ENCODE measurements at regions not wholly inside any gene's neighbourhood (a gene's known extent, or its start where the extent isn't known, plus 50 kb on each side); places are given as distances from the start of the nearest gene placed in this dataset.

DNA sequence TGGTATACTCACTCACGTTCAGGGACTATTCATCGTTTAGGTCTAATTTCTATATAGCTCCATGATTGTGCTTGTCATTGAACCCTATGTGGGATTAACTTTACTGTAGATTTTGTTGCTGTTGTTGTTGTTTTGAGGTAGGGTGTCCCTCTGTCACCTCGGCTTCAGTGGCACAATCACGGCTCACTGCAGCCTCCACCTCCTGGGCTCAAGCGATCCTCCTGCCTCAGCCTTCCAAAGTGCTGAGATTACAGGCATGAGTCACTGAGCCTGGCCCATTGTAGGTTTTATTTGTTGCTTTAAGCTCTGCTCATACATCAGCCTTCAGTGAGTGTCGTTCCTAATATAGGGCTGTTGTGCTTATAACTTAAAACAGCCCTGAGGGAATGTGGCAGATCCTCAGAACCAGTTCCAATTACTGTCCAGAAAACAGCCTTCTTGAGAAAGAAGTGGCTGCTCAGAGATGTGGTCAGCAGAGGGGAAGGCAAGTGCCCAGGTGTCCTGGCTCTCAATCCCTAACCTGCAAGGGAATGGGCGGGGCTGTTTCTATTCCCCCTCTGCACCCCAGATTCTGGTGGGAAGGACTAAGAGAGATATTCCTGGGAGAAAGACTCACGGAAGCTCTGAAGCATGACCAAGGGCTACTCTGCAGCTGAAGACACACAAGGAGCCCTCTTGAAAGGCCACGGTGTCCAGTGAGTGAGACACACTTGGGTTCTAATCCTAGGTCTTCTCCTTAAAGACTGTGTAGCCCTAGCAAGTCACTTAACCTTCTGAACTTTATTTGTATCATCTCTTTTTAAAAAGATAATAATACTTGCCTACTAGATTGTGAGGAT lies 79.6 kb upstream of the LCLAT1 start:
- FAIRE-seq (no peak), DNase-seq (ENCODE audit: insufficient read length, low spot score) (no peak)

DNA sequence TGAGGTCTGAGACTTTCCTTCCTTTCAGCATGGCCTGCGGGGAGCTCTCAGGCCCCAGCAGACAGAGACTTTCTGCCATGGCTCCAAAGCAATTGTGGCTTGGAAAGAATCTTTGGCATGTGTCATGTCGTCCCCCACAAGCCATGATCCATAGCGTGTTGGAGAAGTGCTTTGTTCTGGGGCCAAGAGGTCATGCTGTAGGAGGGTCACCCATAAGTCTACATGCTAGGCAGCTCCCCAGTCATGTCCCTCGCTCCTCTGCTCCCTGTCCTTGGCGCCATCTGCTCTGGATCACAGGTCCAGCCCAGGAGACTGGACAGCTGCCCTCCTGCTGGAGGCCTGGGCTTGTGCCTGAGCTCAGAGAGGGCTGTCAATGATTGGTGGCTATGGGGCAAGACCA lies 78.8 kb upstream of the LCLAT1 start:
- FAIRE-seq, result no peak

DNA sequence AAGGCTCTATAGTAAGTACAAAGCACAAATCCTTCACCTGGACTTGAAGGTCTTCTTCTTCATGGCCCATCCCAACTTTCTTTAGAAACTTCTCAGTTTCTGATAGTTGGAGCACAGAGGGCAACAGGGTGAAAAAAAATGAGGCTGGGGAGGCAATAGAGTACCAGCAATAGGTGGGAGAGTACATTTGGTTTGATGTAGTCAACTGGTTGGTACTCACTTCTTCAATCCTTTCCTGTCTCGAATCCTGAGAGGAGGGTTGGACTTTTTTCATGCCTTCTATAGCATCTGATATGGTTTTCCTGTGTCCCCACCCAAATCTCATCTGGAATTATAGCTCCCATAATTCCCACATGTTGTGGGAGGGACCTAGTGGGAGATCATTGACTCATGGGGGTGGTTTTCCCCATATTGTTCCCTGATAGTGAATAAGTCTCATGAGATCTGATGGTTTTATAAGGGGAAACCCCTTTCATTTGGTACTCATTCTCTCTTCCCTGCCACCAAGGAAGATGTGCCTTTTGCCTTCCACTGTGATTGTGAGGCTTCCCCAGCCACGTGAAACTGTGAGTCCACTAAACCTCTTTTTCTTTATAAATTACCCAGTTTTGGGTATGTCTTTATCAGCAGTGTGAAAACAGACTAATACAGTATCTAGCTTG lies 75.9 kb upstream of the LCLAT1 start:
- FAIRE-seq, result no peak
- no peak for DNase-seq (ENCODE audit: insufficient read length, low spot score)

More for the DNA sequence above, 78.8 kb upstream of the LCLAT1 start:
- no peak for DNase-seq (ENCODE audit: insufficient read length, low spot score)

DNA sequence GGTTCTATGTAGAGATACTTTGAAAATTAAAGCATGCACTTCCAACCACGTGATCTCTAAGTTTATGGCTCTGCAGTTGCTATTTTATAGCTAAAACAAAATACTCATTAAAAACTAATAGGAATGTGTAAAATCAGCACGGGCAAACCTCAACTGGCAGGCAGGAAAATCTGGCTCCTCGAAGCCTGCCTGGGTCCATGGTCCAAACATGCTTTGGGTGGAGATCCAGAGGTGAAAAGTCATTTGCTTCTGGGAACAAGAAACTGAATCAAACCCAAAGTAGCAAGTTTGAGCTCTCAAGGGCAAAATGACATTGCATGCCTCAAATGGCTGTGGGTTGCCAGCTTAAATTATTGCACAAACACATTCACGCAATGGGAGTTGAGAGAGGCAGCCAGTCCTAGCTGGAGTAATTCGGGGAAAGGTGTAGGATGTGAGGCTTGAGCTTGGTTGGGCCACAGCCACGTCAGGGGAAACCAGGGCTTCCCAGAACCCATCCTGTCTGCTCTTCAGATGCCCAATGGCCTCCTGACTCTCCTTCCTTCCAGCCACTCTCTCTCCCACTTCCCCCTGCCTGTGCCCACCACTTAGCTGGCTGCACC lies 75.2 kb upstream of the LCLAT1 start:
- DNase-seq (ENCODE audit: insufficient read length, low spot score) (no peak), FAIRE-seq (no peak)

DNA sequence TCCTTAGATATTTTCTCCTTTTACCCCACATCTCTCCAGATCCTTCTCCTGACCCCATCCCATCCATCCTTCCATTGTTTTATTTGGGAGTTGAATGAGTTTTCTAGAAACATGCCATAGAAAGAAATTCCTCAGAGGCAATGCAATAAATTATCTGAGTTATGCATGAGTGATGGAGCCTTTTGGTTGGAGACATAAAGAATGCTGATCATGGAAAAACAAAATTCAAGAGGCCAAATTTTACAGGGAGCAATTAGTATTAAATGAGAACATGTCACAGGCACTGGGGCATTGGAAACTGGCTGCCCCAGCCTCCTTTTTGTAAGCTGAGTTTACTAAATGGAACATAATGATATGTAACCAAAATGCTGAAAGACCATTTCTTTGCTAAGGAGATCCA lies 74.2 kb upstream of the LCLAT1 start:
- FAIRE-seq, result no peak

DNA sequence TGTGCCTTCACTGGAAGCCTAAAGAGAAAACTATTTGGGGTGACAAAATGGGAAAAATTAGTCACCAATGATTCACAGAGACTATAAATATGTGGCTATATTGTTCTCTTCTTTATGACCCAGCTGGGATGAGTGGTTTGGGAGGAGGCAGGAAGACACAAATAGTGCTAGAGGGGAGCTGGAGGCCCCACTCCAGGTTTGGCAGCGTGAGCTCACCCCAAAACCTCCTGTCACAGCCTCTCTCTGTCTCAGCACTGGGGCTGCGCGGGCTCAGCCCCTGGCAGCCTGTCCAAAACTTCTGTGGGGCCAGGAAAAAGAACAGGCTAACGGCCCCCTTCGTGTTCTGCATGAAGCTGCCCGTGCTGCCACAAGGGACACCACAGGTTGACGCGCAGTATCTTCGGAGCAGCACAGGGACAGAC lies 73.2 kb upstream of the LCLAT1 start:
- FAIRE-seq (no peak), DNase-seq (ENCODE audit: insufficient read length, low spot score) (no peak)

More for the DNA sequence above, 74.2 kb upstream of the LCLAT1 start:
- DNase-seq (ENCODE audit: insufficient read length, low spot score), result no peak

DNA sequence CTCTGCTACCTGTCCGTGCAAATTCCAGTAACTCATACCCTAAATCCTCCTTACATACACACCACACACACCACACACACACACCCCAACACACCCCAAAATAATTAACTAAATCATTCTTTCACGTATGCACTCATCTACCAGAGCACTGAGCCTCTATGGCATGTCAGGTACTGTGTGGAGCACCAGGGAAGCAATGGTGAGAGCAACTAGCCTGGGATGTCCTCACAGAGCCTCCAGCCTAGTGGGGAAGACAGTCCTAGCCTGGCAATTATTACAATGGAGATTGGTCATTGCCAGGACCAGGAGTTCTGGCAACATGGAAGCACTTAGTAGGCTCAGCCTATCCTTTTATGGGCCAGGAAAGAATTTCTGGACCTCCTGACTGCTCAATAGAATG lies 72.7 kb upstream of the LCLAT1 start:
- DNase-seq (ENCODE audit: insufficient read length, low spot score), result no peak
- no peak for FAIRE-seq

DNA sequence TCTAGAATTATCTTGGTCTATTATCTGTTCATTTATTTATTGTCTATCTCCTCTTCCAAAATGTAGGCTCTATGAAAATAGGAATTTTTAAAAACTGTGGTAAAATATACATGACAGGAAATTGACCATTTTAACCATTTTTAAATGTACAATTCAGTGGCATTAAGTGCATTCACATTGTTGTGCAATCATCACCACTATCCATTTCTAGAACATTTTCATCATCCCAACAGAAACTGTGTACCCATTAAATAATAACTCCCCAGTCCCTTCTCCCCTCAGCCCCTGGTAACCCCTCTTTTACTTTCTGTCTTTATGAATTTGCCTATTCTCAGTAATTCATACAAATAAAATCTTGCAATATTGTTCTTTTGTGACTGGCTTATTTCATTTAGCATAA lies 71.1 kb upstream of the LCLAT1 start:
- FAIRE-seq (no peak), DNase-seq (ENCODE audit: insufficient read length, low spot score) (no peak)

DNA sequence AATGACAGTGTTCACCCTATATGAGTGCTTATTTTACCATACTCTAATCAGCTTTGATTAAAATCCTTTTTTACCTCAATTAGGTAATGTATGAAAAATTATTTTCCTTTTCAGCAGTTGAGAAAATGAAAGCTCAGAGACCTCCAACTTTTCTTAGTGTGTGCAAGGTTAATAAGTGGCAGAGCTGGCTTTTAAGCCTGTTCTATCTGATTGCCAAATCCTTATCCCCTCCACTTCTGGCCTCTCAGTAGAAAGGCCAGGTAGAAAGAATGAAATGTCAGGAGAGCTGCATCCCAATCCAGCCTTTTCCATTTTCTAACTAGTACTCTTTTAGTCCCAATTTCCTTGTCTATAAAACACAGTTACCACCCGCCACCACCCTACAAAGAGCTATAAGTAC lies 67.6 kb upstream of the LCLAT1 start:
- FAIRE-seq, result no peak

DNA sequence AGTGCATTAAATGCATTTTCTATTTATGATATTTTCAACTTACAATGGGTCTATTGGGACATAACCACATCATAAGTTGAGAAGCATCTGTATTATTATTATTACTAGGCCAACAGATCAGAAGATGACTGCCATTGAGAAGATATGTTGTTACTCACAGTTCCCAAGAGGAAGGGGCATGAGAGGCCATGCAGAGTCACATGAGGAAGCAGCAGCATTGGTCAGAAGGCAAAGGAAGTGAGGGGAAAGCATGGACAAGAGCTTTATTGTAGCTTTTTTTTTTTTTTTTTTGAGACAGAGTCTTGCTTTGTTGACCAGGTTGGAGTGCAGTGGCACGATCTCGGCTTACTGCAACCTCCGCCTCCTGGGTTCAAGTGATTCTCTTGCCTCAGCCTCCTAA lies 66.2 kb upstream of the LCLAT1 start:
- no peak for FAIRE-seq
- DNase-seq (ENCODE audit: insufficient read length, low spot score), result no peak

More for the DNA sequence above, 67.6 kb upstream of the LCLAT1 start:
- no peak for DNase-seq (ENCODE audit: insufficient read length, low spot score)

DNA sequence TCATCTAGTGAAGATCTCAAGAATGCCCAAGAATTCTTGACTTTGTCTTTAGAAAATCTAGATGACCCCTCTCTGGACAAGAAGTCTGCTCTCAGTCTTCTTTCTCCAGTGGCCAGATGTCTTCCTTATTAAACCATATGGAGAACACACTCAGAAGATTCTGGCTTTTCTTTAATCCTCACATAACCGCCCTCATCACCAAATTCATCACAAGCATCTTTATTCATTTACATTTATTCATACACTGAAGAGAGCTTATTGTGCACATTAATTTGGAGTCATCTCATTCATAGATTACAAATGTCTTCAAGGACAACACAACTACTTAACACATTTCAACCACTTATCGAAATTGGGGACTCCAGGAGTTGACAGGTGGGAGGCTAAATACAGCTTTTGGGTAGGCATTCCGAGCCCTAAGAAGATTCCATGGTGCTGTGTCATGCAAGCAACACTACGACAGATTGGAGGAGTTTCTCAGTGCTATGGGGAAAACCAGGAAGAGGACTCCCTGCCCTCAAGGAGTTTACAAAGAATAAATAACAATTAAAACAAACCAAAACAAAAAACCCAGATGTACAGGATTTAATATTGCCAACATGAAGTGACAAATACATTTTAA lies 64.8 kb upstream of the LCLAT1 start:
- no peak for DNase-seq (ENCODE audit: insufficient read length, low spot score)
- no peak for FAIRE-seq

DNA sequence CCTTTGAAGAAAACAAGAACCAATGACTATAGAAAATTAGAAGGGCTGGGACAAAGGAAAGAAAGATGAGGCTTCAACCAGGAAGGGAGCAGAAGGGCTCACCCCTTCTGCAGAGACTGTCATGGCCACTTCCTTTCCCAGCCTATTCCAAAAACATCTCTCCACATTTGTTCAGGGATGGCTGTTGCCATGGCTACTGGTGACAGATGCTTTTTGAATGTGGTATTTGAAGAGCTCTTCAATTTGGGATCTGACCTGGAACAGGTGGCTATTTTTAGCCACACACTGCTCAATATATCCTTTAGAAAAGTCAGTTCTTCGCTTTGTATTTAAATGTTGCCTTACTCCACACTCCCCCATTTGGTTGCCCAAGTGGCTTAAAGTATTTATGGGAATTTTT lies 64.1 kb upstream of the LCLAT1 start:
- FAIRE-seq, result no peak

DNA sequence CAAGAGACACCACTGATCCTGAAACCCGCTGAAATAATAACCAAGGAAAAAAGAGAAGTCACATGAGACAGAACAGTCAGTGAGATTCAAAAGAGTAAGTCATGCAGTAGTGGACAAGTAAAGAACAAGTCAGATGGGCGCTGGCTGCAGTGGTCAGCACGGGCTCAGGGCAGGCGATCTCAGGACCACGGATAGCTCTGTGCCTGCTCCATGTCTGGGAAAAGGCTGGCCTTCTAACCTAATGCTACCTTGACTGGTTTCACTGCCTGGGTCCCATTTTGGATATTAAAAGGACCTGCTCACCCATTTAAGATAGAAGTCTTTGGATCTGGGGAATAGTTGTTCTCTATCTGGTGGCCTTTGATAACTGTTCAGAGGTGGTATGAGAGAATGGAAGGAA lies 61.7 kb upstream of the LCLAT1 start:
- peak; percentile 54 for DNase-seq (ENCODE audit: insufficient read length, low spot score)

More for the DNA sequence above, 64.1 kb upstream of the LCLAT1 start:
- DNase-seq (ENCODE audit: insufficient read length, low spot score), result no peak

DNA sequence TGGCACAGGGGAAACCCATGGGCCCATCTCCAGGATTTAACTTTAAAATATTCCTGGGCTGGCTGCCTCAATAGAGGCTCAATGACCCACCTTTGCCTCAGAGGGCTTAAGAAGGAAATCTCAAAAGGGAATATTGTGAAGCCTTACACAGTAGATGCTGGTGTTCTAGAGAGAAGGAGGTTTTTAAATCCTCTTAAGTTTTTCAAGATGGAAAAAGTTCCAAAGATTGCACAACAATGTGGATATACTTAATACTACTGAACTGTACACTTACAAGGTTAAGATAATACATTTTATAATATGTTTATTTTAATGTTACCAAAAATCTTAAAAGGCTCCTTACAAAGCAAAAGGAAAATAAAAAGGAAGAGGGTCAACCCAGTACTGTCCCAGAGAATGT lies 54.9 kb upstream of the LCLAT1 start:
- no peak for FAIRE-seq

More for the DNA sequence above, 61.7 kb upstream of the LCLAT1 start:
- FAIRE-seq, result no peak

DNA sequence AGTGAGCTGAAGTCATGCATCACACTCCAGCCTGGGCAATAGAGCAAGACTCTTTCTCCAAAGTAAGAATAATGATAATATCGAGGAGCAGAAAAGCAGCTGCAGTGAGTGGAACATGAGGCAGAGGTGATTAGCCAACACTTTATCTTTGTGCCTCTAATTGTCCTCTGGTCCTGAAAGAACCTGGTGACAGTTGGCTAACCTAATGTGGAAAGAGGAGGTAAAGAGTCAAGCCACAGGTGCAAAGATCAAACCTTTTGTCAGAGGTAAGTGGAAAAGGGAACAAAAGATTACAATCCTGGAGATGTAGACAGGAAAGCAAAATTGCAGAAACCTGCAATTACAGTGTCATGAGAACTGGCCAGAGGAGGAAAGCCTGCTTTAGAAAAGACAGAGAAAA lies 53.5 kb upstream of the LCLAT1 start:
- no peak for DNase-seq (ENCODE audit: insufficient read length, low spot score)
- no peak for FAIRE-seq

More for the DNA sequence above, 54.9 kb upstream of the LCLAT1 start:
- no peak for DNase-seq (ENCODE audit: insufficient read length, low spot score)

DNA sequence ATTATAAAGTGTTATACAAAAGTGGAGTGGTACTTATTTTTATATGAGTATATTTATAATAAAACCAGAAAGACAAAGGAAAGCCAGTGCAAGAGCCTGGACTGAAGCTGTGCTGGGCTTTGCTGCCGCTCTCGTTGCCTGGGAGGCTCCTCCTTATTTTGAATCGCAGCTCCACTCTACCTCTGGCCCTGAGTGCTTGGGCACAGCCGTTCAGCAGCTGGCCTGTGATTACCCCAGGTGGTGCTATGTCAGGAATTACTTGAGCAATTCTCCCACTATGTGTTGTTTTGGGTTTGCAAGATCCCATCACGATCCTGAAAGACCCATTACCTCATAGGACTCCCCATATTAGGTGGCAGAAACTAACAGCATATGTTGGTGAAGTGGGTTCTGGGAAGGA lies 53.0 kb upstream of the LCLAT1 start:
- DNase-seq (ENCODE audit: insufficient read length, low spot score), result no peak
- FAIRE-seq, result no peak

DNA sequence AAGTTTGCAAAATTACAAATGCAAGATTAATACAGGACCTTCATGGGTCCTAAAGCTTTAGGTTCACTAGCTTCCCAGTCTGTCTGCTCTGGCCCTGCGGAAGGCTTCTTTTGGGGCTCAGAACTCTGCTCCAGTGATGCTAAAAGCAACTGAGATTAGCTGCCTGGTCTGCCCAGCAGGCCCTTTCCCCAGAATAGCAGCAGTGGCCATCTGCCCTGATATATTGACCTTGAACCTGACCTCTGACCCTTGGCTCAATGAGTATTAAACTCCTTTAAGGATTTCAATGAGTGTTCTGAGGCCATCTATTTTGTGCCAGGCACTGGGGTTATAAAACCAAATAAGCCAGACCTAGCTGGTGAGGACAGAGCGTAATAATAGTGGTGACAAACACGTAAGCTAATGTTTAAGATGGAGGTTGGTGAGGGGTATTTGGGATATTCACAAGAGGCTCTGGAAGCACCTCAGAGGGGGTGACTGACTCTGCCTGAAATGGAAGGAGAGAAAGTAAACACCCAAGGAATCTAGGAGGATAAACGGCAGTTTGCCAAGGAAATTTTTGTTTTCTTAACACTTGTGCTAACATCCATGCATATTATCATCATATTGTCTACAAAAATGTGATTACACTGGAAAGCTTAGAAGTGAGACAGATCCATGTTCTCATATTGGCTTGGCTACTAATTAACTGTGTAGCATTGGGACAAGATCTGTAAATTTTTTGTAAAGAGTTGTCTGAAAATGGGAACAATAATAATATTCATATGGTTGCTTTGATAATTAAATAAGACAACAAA lies 50.4 kb upstream of the LCLAT1 start:
- DNase-seq (ENCODE audit: insufficient read length, low spot score), result no peak
- no peak for FAIRE-seq

Data from HTR-8/SVneo (cell line).